ENCODE measurements at regions not wholly inside any gene's neighbourhood (a gene's known extent, or its start where the extent isn't known, plus 50 kb on each side); places are given as distances from the start of the nearest gene placed in this dataset.

DNA sequence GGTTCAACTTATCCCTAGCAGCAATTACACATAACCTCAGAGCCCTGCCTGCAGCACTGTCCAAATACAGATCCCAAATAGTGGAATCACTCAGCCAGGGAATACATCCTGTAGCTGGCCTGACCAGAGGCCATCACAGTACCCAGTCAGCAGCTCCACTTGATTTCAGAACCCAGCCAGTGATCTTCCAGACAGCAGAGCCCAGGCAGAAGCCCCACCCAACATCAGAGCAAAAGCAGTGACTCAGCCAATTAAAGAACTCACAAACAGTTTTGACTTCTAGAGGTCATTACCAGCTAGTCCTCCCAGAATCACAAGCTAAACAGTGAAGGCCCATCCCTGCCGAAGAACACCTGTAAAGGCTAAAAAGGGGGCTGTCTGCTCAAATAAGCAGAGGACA, 118.0 kb upstream of the SRD5A2 start:
- TF ChIP-seq CTCF (IDR thresholded peaks at IDR 0.05; ENCODE audit: extremely low read depth, low read depth, low read length) = no peak
- no peak overlapping the region for H3K4me2 ChIP-seq (ENCODE audit: insufficient read depth, low read length)
- H3K4me3 ChIP-seq (ENCODE audit: insufficient read depth, low read length) = no peak overlapping the region
- H3K27ac ChIP-seq (ENCODE audit: low read depth, low read length) = no peak overlapping the region
- H3K9me3 ChIP-seq (ENCODE audit: low read depth, low read length) = peaks cover 3% of the 10 kb centered on the region
- no peak for DNase-seq (ENCODE audit: insufficient read length, low spot score, missing footprints)
- H2AFZ ChIP-seq (ENCODE audit: low read length) = no peak overlapping the region
- no peaks in the 10 kb centered on the region for H4K20me1 ChIP-seq (ENCODE audit: insufficient read depth, low read length)
- H3K79me2 ChIP-seq (ENCODE audit: insufficient read depth, low read length) = no peaks in the 10 kb centered on the region
- H3K36me3 ChIP-seq (ENCODE audit: insufficient read depth, low read length) = no peaks in the 10 kb centered on the region
- no peaks in the 10 kb centered on the region for H3K27me3 ChIP-seq (ENCODE audit: insufficient read depth, low read length)
- H3K4me1 ChIP-seq (ENCODE audit: insufficient read depth, low read length) = no peaks in the 10 kb centered on the region

DNA sequence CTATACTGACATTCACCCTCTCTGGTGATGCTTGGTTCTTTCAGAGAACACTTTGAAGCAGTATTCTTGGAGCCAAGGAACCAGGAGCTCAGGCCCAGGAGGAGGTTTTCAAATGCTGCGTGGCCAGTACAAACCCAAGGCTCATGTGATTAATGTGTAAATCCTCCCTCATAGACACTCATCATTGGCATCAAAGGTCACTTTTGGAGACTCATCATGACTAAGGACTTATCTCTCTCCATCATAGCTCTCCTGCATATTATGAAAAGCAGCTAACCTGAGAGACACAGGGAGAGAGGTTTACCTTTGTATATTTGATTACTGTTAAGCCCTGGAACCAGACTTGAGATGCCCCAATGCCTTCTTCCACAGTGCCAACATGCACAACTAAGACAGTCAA, 115.3 kb upstream of the SRD5A2 start:
- H4K20me1 ChIP-seq (ENCODE audit: insufficient read depth, low read length) = no peaks in the 10 kb centered on the region
- no peak overlapping the region for H3K27ac ChIP-seq (ENCODE audit: low read depth, low read length)
- no peak overlapping the region for H3K4me3 ChIP-seq (ENCODE audit: insufficient read depth, low read length)
- H2AFZ ChIP-seq (ENCODE audit: low read length) = no peak overlapping the region
- peaks cover 4% of the 10 kb centered on the region for H3K9me3 ChIP-seq (ENCODE audit: low read depth, low read length)
- no peak for DNase-seq (ENCODE audit: insufficient read length, low spot score, missing footprints)
- H3K27me3 ChIP-seq (ENCODE audit: insufficient read depth, low read length) = no peaks in the 10 kb centered on the region
- no peak for TF ChIP-seq CTCF (IDR thresholded peaks at IDR 0.05; ENCODE audit: extremely low read depth, low read depth, low read length)
- H3K36me3 ChIP-seq (ENCODE audit: insufficient read depth, low read length) = no peaks in the 10 kb centered on the region
- no peaks in the 10 kb centered on the region for H3K4me1 ChIP-seq (ENCODE audit: insufficient read depth, low read length)
- H3K79me2 ChIP-seq (ENCODE audit: insufficient read depth, low read length) = no peaks in the 10 kb centered on the region
- H3K4me2 ChIP-seq (ENCODE audit: insufficient read depth, low read length) = no peak overlapping the region

DNA sequence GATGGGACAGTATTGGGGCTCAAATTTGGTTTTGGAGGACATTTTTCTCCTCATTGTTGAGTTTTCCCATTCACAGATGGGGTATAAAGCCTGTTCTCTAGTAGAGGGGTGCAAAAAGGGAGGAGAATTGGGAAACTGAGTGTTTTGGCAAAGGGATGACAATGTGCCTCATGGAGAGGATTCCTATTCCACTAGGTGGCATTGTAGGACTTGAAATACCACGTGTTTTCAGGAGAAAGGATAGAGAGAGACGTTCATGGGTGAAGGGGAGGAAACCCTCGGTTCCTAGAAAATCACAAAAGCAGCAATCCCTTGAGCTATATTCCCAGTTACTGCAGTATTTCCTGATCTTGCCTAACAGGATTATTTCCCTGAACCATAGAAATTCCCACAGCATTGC, 113.7 kb upstream of the SRD5A2 start:
- no peaks in the 10 kb centered on the region for H3K79me2 ChIP-seq (ENCODE audit: insufficient read depth, low read length)
- no peaks in the 10 kb centered on the region for H4K20me1 ChIP-seq (ENCODE audit: insufficient read depth, low read length)
- H3K27me3 ChIP-seq (ENCODE audit: insufficient read depth, low read length) = no peaks in the 10 kb centered on the region
- peaks cover 4% of the 10 kb centered on the region for H3K9me3 ChIP-seq (ENCODE audit: low read depth, low read length)
- no peaks in the 10 kb centered on the region for H3K4me1 ChIP-seq (ENCODE audit: insufficient read depth, low read length)
- no peak for DNase-seq (ENCODE audit: insufficient read length, low spot score, missing footprints)
- H3K4me3 ChIP-seq (ENCODE audit: insufficient read depth, low read length) = no peak overlapping the region
- TF ChIP-seq CTCF (IDR thresholded peaks at IDR 0.05; ENCODE audit: extremely low read depth, low read depth, low read length) = peak; percentile 11
- no peak overlapping the region for H3K4me2 ChIP-seq (ENCODE audit: insufficient read depth, low read length)
- H3K27ac ChIP-seq (ENCODE audit: low read depth, low read length) = no peak overlapping the region
- no peaks in the 10 kb centered on the region for H3K36me3 ChIP-seq (ENCODE audit: insufficient read depth, low read length)
- no peak overlapping the region for H2AFZ ChIP-seq (ENCODE audit: low read length)

DNA sequence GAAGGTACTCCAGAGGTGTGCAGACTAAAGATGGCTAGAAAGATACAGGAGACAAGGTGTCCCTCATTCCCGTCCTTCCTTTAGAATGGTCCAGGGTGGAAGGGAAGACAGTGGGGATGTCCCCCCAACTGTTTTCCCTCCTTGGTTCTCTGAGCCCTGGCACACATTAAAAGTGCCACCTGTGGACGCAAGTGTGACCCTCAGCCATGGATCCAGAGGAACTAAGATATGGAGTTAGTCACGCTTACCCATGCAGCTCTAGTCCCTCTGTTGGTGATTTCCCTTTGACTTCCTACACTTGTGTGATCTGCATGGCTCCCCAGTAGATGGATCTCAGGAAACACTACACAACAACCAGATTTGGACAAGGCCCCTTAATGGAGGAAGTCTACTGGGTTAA, 113.1 kb upstream of the SRD5A2 start:
- Histone ChIP-seq H3K9me3 (ENCODE audit: low read depth, low read length) (peaks cover 4% of the 10 kb centered on the region), H4K20me1 (ENCODE audit: insufficient read depth, low read length) (no peaks in the 10 kb centered on the region), H2AFZ (ENCODE audit: low read length) (no peak overlapping the region), H3K4me2 (ENCODE audit: insufficient read depth, low read length) (no peak overlapping the region), H3K27me3 (ENCODE audit: insufficient read depth, low read length) (no peaks in the 10 kb centered on the region), H3K4me3 (ENCODE audit: insufficient read depth, low read length) (no peak overlapping the region), H3K4me1 (ENCODE audit: insufficient read depth, low read length) (no peaks in the 10 kb centered on the region), H3K36me3 (ENCODE audit: insufficient read depth, low read length) (no peaks in the 10 kb centered on the region), H3K79me2 (ENCODE audit: insufficient read depth, low read length) (no peaks in the 10 kb centered on the region), H3K27ac (ENCODE audit: low read depth, low read length) (no peak overlapping the region)
- DNase-seq (ENCODE audit: insufficient read length, low spot score, missing footprints) = no peak
- TF ChIP-seq CTCF (IDR thresholded peaks at IDR 0.05; ENCODE audit: extremely low read depth, low read depth, low read length) = no peak

All from osteoblast (primary cell).